IMR-90 (cell line): ENCODE measurements at regions not wholly inside any gene's neighbourhood (a gene's known extent, or its start where the extent isn't known, plus 50 kb on each side); places are given as distances from the start of the nearest gene placed in this dataset.

Experiments used
- ATAC-seq: fragments of 200-7000 bp; cut with Tn5 transposase; 2 replicates; pipeline ENCODE4 v1.9.1; 2020; ENCODE audit warnings: low read depth, mild to moderate bottlenecking, moderate library complexity
- BruUV-seq: library from RNA; stranded (reverse); fragments of 400-500 nt; replicated peaks from 2 replicates; lab custom pipeline; 2021; lab: Mats Ljungman, UMichigan
- CTCF ChIA-PET: fragments of 300-600 bp; formaldehyde crosslinking; extraction: SDS; loops from one replicate; lab custom pipeline; 2021; ENCODE audit warnings: antibody characterized with exemption; lab: Yijun Ruan, JAX
- POLR2A ChIA-PET: fragments of 300-600 bp; sonication (Branson Sonifier 250); formaldehyde crosslinking; loops from one replicate; lab custom pipeline; 2022; ENCODE audit warnings: antibody characterized with exemption; ENCODE audit not compliant: unreplicated experiment; lab: Charles Lee
- DNase-seq: peaks from one replicate; pipeline ENCODE4 v3.0.0; 2013
- H2AFZ ChIP-seq: replicated peaks from 2 replicates; pipeline ENCODE3; 2013; ENCODE audit warnings: low read length, mild to moderate bottlenecking; ENCODE audit not compliant: poor library complexity
- H2AK5ac ChIP-seq: 2 replicates; pipeline ENCODE4 v1.6.1; 2013; ENCODE audit warnings: low read depth, low read length, inconsistent platforms
- H2AK9ac ChIP-seq: replicated peaks from 2 replicates; pipeline ENCODE3; 2013; ENCODE audit warnings: mild to moderate bottlenecking, low read depth, low read length, moderate library complexity; ENCODE audit not compliant: poor library complexity
- H2BK120ac ChIP-seq: 2 replicates; pipeline ENCODE4 v1.6.1; 2013; ENCODE audit warnings: low read depth, low read length, inconsistent platforms
- H2BK15ac ChIP-seq: 3 replicates; pipeline ENCODE4 v1.6.1; 2013; ENCODE audit warnings: low read depth, low read length, inconsistent platforms
- H2BK20ac ChIP-seq: 2 replicates; pipeline ENCODE4 v1.6.1; 2013; ENCODE audit warnings: low read depth, mild to moderate bottlenecking, inconsistent platforms, low read length, moderate library complexity
- H2BK5ac ChIP-seq: 2 replicates; pipeline ENCODE4 v1.6.1; 2013; ENCODE audit warnings: mild to moderate bottlenecking, low read depth, low read length, inconsistent platforms; ENCODE audit not compliant: poor library complexity, severe bottlenecking
- H3K14ac ChIP-seq: replicated peaks from 2 replicates; pipeline ENCODE4 v1.6.1; 2013; ENCODE audit warnings: low read depth, low read length, inconsistent platforms
- H3K18ac ChIP-seq: 2 replicates; pipeline ENCODE4 v1.6.1; 2013; ENCODE audit warnings: low read depth, low read length, control low read depth
- H3K23ac ChIP-seq: 2 replicates; pipeline ENCODE4 v1.6.1; 2013; ENCODE audit warnings: low read depth, low read length, inconsistent platforms
- H3K27ac ChIP-seq: 2 replicates; pipeline ENCODE4 v1.5.1; 2013; ENCODE audit warnings: mild to moderate bottlenecking, control low read depth, low read length; ENCODE audit not compliant: insufficient read depth
- H3K27me3 ChIP-seq: 2 replicates; pipeline ENCODE4 v1.6.1; 2013; ENCODE audit warnings: low read length; ENCODE audit not compliant: control insufficient read depth, insufficient read depth
- H3K36me3 ChIP-seq: 2 replicates; pipeline ENCODE4 v1.6.1; 2013; ENCODE audit warnings: low read length, mixed read lengths; ENCODE audit not compliant: control insufficient read depth, insufficient read depth
- H3K4ac ChIP-seq: 2 replicates; pipeline ENCODE4 v1.6.1; 2013; ENCODE audit warnings: low read depth, low read length, inconsistent platforms
- H3K4me1 ChIP-seq: 2 replicates; pipeline ENCODE4 v1.6.1; 2013; ENCODE audit warnings: low read length, mixed read lengths; ENCODE audit not compliant: control insufficient read depth, insufficient read depth
- H3K4me2 ChIP-seq: 2 replicates; pipeline ENCODE4 v1.6.1; 2013; ENCODE audit warnings: low read depth, mild to moderate bottlenecking, control low read depth, low read length, moderate library complexity
- H3K4me3 ChIP-seq: 2 replicates; pipeline ENCODE4 v1.5.1; 2013; ENCODE audit warnings: low read depth, mild to moderate bottlenecking, control low read depth, low read length, moderate library complexity; ENCODE audit not compliant: insufficient read depth
- H3K56ac ChIP-seq: 2 replicates; pipeline ENCODE4 v1.6.1; 2013; ENCODE audit warnings: low read length, inconsistent platforms; ENCODE audit not compliant: insufficient read depth; ENCODE audit errors: extremely low read depth
- H3K79me1 ChIP-seq, 2 experiments: 2 replicates each; pipeline ENCODE4 v1.6.1; 2013; ENCODE audit warnings: low read length in 2 of 2, inconsistent platforms in 1 of 2, low read depth in 1 of 2
- H3K9ac ChIP-seq: 2 replicates; pipeline ENCODE4 v1.6.1; 2013; ENCODE audit warnings: low read depth, low read length, control low read depth
- H3K9me1 ChIP-seq: 2 replicates; pipeline ENCODE4 v1.6.1; 2013; ENCODE audit warnings: low read length, inconsistent platforms; ENCODE audit not compliant: insufficient read depth
- H3K9me3 ChIP-seq: 2 replicates; pipeline ENCODE4 v1.6.1; 2013; ENCODE audit warnings: low read length; ENCODE audit not compliant: control insufficient read depth, insufficient read depth
- H4K20me1 ChIP-seq: 2 replicates; pipeline ENCODE4 v1.6.1; 2013; ENCODE audit warnings: low read length, inconsistent platforms; ENCODE audit not compliant: insufficient read depth
- H4K5ac ChIP-seq: 2 replicates; pipeline ENCODE4 v1.6.1; 2013; ENCODE audit warnings: mild to moderate bottlenecking, low read depth, low read length, control low read depth
- H4K8ac ChIP-seq, 2 experiments: 2 replicates each; pipeline ENCODE4 v1.6.1; 2013; ENCODE audit warnings: low read depth in 2 of 2, low read length in 2 of 2, control low read depth in 1 of 2, inconsistent platforms in 1 of 2
- H4K91ac ChIP-seq: 2 replicates; pipeline ENCODE4 v1.6.1; 2013; ENCODE audit warnings: low read depth, low read length, inconsistent platforms; ENCODE audit not compliant: insufficient read depth
- BHLHE40 ChIP-seq: fragments of 150-350 bp; IDR thresholded peaks from 2 replicates; pipeline ENCODE4 v1.6.1; 2016; ENCODE audit warnings: mild to moderate bottlenecking, low read depth, low read length
- CHD1 ChIP-seq: IDR thresholded peaks from 2 replicates; pipeline ENCODE4 v1.6.1; 2012; ENCODE audit warnings: low read depth, low read length, improper control_type of control experiment
- FOS ChIP-seq: fragments of 150-350 bp; IDR thresholded peaks from 2 replicates; pipeline ENCODE4 v1.6.1; 2016; ENCODE audit warnings: low read depth, low read length
- MAFK ChIP-seq: IDR thresholded peaks from 2 replicates; pipeline ENCODE4 v1.6.1; 2012; ENCODE audit warnings: low read depth, low read length, improper control_type of control experiment
- MAZ ChIP-seq: IDR thresholded peaks from 2 replicates; pipeline ENCODE4 v1.6.1; 2012; ENCODE audit warnings: low read depth, mild to moderate bottlenecking, low read length, improper control_type of control experiment, moderate library complexity, borderline replicate concordance
- MXI1 ChIP-seq: IDR thresholded peaks from 2 replicates; pipeline ENCODE4 v1.6.1; 2012; ENCODE audit warnings: low read depth, mild to moderate bottlenecking, low read length, moderate library complexity, borderline replicate concordance
- NFE2L2 ChIP-seq: fragments of 150-350 bp; IDR thresholded peaks from 2 replicates; pipeline ENCODE4 v1.6.1; 2016; ENCODE audit warnings: low read depth, mild to moderate bottlenecking, low read length
- RAD21 ChIP-seq: IDR thresholded peaks from 2 replicates; pipeline ENCODE4 v1.6.1; 2012; ENCODE audit warnings: low read length, improper control_type of control experiment
- RCOR1 ChIP-seq: IDR thresholded peaks from 2 replicates; pipeline ENCODE4 v1.6.1; 2012; ENCODE audit warnings: mild to moderate bottlenecking, low read length, improper control_type of control experiment; ENCODE audit not compliant: insufficient replicate concordance
- RFX5 ChIP-seq: IDR thresholded peaks from 2 replicates; pipeline ENCODE4 v1.8.0; 2012; ENCODE audit warnings: low read depth, mild to moderate bottlenecking, low read length, moderate library complexity
- WGBS, 2 experiments: methylation state at CpG; one replicate each; pipeline versions ENCODE4 v1.1.5 to v1.1.7; 2013; ENCODE audit warnings: missing lambda C conversion rate in 2 of 2; ENCODE audit not compliant: insufficient read length in 1 of 2; ENCODE audit errors: extremely low coverage in 2 of 2; 5-methylcytosine and 5-hydroxymethylcytosine counted together
- dilution Hi-C: fragments of 300-500 bp; cut with HindIII; formaldehyde crosslinking; loops from one replicate; pipeline ENCODE4 v1.14.3; 2018; ENCODE audit warnings: low sequenced_read_pairs; ENCODE audit not compliant: unreplicated experiment
- in situ Hi-C: fragments of 300-500 bp; cut with MboI; formaldehyde crosslinking; loops from 3 replicates; pipeline ENCODE4 v1.14.3; 2019; ENCODE audit warnings: low sequenced_read_pairs, inconsistent platforms, mixed read lengths
- intact Hi-C: fragments of 100-400 bp; cut with micrococcal nuclease; formaldehyde crosslinking; loops from 2 replicates; pipeline ENCODE4 v1.10.0; 2022
- TF ChIP-seq, protein P1 (sequence below): conservative IDR thresholded peaks from 2 replicates; pipeline ENCODE4 v1.5.1; 2012; ENCODE audit warnings: mild to moderate bottlenecking, low read depth, low read length, improper control_type of control experiment
- TF ChIP-seq, protein P2 (sequence below): fragments of 150-350 bp; IDR thresholded peaks from 2 replicates; pipeline ENCODE4 v1.6.1; 2016; ENCODE audit warnings: low read depth, mild to moderate bottlenecking, low read length, moderate library complexity, borderline replicate concordance

DNA sequence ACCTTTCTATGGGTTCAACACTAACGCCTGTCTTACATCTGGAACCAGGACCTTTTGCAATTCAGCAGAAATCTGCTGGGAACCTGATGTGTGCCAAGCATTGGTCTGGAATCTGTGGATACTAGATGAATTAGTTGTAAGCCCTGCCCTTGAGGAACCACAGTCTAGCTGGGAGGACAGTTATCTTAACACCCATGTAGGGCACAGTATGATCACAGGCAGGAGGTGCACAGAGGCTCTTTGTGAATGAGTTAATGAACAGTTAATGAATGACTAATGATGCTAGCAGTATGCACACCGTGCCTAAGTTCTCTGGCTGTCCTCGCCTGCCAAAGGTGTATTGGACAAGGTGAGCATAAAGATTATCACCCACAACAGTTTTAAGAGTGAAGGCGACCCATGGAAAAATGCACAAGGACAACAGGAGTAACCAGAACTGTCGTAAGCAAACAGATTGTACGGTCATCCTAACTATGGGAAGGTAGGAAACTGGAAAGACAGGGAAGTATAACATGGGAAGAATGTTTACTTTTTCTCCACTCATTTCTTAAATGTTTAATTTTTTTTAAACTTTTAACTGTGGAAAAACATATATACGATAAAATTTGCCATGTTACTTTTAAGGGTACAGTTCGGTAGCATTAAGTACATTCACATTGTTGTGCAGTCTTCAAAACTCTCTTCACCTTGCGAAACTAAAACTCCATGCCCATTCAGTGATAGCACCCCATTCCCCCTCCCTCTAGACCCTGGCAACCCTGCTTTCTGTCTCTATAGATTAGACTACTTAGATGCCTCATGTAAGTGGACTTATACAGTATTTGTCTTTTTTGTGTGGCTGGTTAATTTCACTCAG lies 139.9 kb downstream of the CXCL12 start:
- Histone ChIP-seq H3K27ac (no peak overlapping the region), H3K14ac (no peak overlapping the region), H3K4me1 (no peaks in the 10 kb centered on the region), H3K18ac (no peak overlapping the region), H3K4me2 (no peak overlapping the region), H3K36me3 (no peaks in the 10 kb centered on the region), H3K27me3 (peaks cover 14% of the 10 kb centered on the region), H2AFZ (no peak overlapping the region), H4K8ac (no peak overlapping the region), H2BK5ac (no peak overlapping the region), H3K23ac (no peak overlapping the region), H2AK5ac (no peak overlapping the region), H3K4me3 (no peak overlapping the region), H3K4ac (no peak overlapping the region), H3K9ac (no peak overlapping the region), H2BK120ac (no peak overlapping the region), H4K20me1 (no peaks in the 10 kb centered on the region), H3K79me1 (no peaks in the 10 kb centered on the region), H3K9me3 (no peaks in the 10 kb centered on the region), H3K9me1 (no peaks in the 10 kb centered on the region), H2AK9ac (no peak overlapping the region), H3K56ac (no peak overlapping the region), H4K5ac (no peak overlapping the region), H2BK20ac (no peak overlapping the region), H4K91ac (no peak overlapping the region), H2BK15ac (no peak overlapping the region)
- TF ChIP-seq, protein P1, sequence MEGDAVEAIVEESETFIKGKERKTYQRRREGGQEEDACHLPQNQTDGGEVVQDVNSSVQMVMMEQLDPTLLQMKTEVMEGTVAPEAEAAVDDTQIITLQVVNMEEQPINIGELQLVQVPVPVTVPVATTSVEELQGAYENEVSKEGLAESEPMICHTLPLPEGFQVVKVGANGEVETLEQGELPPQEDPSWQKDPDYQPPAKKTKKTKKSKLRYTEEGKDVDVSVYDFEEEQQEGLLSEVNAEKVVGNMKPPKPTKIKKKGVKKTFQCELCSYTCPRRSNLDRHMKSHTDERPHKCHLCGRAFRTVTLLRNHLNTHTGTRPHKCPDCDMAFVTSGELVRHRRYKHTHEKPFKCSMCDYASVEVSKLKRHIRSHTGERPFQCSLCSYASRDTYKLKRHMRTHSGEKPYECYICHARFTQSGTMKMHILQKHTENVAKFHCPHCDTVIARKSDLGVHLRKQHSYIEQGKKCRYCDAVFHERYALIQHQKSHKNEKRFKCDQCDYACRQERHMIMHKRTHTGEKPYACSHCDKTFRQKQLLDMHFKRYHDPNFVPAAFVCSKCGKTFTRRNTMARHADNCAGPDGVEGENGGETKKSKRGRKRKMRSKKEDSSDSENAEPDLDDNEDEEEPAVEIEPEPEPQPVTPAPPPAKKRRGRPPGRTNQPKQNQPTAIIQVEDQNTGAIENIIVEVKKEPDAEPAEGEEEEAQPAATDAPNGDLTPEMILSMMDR, result no peak
- TF ChIP-seq BHLHE40 (no peak), CHD1 (no peak), MAFK (no peak), RAD21 (no peak), RFX5 (no peak), MAZ (no peak), RCOR1 (no peak), NFE2L2 (no peak), FOS (no peak), MXI1 (no peak)
- TF ChIP-seq, protein P2, sequence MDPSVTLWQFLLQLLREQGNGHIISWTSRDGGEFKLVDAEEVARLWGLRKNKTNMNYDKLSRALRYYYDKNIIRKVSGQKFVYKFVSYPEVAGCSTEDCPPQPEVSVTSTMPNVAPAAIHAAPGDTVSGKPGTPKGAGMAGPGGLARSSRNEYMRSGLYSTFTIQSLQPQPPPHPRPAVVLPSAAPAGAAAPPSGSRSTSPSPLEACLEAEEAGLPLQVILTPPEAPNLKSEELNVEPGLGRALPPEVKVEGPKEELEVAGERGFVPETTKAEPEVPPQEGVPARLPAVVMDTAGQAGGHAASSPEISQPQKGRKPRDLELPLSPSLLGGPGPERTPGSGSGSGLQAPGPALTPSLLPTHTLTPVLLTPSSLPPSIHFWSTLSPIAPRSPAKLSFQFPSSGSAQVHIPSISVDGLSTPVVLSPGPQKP, result no peak
- CTCF ChIA-PET, result no interaction called here
- ATAC-seq, result no peak
- intact Hi-C loops (no loop called here), dilution Hi-C loops (no loop called here), in situ Hi-C loops (no loop called here)
- no TSS peak for BruUV-seq
- WGBS, 2 experiments, result no CpG with 5 or more reads among the region's 9 CpGs
- POLR2A ChIA-PET, result no interaction called here
- DNase-seq, result no peak
